Activated naive CD4-positive, alpha-beta T cell treated with anti-CD3 and anti-CD28 coated beads for 36 hours (primary cell): ENCODE measurements at regions not wholly inside any gene's neighbourhood (a gene's known extent, or its start where the extent isn't known, plus 50 kb on each side); places are given as distances from the start of the nearest gene placed in this dataset.

Experiments used
- CTCF ChIA-PET: fragments of 350-600 bp; sonication (Branson Sonifier 250); formaldehyde crosslinking; loops from one replicate; lab custom pipeline; 2021; ENCODE audit warnings: antibody characterized with exemption; lab: Charles Lee
- DNase-seq: peaks from one replicate; pipeline ENCODE4 v3.0.0-alpha.2; 2020
- H3K27ac Mint-ChIP-seq: one replicate; pipeline ENCODE4 v1.8.0; 2021; ENCODE audit warnings: mild to moderate bottlenecking, mixed read lengths
- H3K27me3 Mint-ChIP-seq: one replicate; pipeline ENCODE4 v1.8.0; 2021; ENCODE audit warnings: low read depth, mixed read lengths
- H3K36me3 Mint-ChIP-seq: one replicate; pipeline ENCODE4 v1.8.0; 2021; ENCODE audit warnings: low read depth, mixed read lengths
- H3K4me1 Mint-ChIP-seq: one replicate; pipeline ENCODE4 v1.8.0; 2021; ENCODE audit warnings: low read depth, mixed read lengths
- H3K4me3 Mint-ChIP-seq: one replicate; pipeline ENCODE4 v1.8.0; 2021; ENCODE audit warnings: mild to moderate bottlenecking, moderate library complexity, mixed read lengths
- H3K9me3 Mint-ChIP-seq: one replicate; pipeline ENCODE4 v1.8.0; 2021; ENCODE audit warnings: mixed read lengths
- intact Hi-C: fragments of 100-400 bp; cut with micrococcal nuclease; formaldehyde crosslinking; loops from one replicate; pipeline ENCODE4 v1.15.1; 2023

- Mint-ChIP-seq H3K4me1 (no peaks in the 10 kb centered on the region), H3K9me3 (peaks cover 5% of the 10 kb centered on the region), H3K4me3 (no peak overlapping the region), H3K27ac (no peak overlapping the region), H3K36me3 (no peaks in the 10 kb centered on the region), H3K27me3 (no peaks in the 10 kb centered on the region)
- no peak for DNase-seq
- intact Hi-C loops: no loop called here
- CTCF ChIA-PET: no interaction called here
Measured at GRCh38 chr4:181991369-181992108, 251.7 kb upstream of the TENM3 start.

DNA sequence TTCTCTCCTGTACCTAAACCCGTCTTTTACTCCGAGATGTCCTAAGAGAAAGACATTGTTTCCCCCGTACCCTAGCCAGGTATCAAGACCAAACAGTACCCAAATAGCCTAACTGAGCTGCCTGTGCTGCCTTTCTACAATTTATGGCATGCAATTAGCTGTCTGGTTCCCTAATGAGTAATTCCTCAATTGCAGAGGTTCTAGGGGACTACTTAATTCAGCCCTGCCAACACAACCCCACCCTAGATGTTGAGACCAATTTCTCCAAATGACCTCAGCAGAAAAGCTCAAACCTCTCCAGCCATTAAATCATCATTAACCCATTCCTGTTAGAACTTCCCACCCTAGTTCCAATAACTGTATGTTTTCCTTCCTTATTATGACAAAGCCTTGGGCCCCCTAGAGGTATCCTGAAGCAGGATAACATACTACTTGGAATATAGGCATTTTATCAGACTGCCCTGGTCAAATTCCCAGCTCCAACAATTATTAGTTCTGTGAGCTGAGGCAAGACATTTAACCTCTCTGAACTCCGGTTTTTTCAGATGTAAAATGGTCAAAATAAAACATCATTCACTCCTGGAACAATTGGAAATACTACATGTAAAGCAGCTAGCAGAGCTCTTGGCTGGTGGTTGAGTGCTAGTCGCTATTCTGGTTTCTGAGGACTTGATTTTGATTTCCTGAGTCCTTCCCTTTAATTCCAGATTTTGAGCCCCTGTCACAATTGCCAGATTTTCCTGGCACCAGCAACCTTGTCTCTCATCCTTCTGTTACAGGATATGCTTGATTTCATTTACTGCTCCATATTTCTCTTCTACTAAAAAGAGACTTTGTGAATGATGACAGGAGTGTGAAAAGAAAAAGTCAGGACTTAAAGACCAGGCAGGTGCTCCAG, 244.6 kb upstream of the TENM3 start:
- H3K4me3 Mint-ChIP-seq: no peak overlapping the region
- intact Hi-C loops: no loop called here
- no peaks in the 10 kb centered on the region for H3K27me3 Mint-ChIP-seq
- no peak for DNase-seq
- no peaks in the 10 kb centered on the region for H3K4me1 Mint-ChIP-seq
- CTCF ChIA-PET: interaction anchor here (0.9 kb wide), 1 partner anchor 17 kb away, joined by 3 read pairs; no protein-coding TSS in a partner anchor
- no peak overlapping the region for H3K27ac Mint-ChIP-seq
- H3K9me3 Mint-ChIP-seq: peaks cover 8% of the 10 kb centered on the region
- no peaks in the 10 kb centered on the region for H3K36me3 Mint-ChIP-seq

DNA sequence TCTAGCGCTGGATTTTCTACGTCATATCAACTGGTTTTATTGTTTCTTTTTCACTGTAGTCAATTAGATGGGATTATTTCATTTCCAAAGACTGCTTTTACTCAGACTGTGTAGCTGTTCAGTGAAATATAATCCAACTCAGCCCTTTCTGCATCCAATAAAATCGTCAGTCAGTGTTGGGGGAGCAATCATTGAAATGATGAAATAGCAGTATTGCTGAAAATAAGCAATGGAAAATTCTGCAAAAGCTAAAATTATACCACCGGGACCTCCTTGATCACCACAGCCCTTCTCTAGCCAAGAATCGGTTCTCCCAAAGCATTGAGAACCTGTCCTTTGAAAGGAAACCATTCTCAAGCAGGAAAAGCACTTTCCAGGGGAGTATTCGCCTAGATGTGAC, 243.1 kb upstream of the TENM3 start:
- DNase-seq: no peak
- intact Hi-C loops: no loop called here
- CTCF ChIA-PET: no interaction called here
- no peaks in the 10 kb centered on the region for H3K4me1 Mint-ChIP-seq
- H3K27me3 Mint-ChIP-seq: no peaks in the 10 kb centered on the region
- no peak overlapping the region for H3K27ac Mint-ChIP-seq
- H3K9me3 Mint-ChIP-seq: peaks cover 8% of the 10 kb centered on the region
- H3K4me3 Mint-ChIP-seq: no peak overlapping the region
- H3K36me3 Mint-ChIP-seq: no peaks in the 10 kb centered on the region

DNA sequence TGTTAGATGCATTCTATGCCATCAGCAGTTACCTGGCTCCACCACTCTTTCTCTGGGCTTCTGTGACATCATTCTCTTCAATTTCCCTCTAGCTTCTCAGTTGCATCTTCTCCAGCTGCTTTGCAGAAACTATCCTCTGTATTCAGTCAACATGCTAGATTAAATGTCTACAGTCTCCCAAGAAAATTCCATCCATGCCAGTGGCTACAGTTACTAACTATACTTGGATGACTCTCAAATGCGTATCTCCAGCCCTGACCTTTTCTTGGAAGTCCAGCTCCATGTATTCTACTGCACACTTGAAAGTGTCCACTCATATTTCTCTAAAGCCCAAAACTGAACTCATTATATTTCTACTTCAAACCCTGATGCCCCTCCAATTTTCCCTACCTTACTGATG, 232.3 kb upstream of the TENM3 start:
- Mint-ChIP-seq H3K27me3 (no peaks in the 10 kb centered on the region), H3K4me3 (no peak overlapping the region), H3K9me3 (peaks cover 10% of the 10 kb centered on the region), H3K36me3 (no peaks in the 10 kb centered on the region), H3K27ac (no peak overlapping the region), H3K4me1 (no peaks in the 10 kb centered on the region)
- intact Hi-C loops: no loop called here
- CTCF ChIA-PET: no interaction called here
- no peak for DNase-seq

- no peak for DNase-seq
- Mint-ChIP-seq H3K4me3 (no peak overlapping the region), H3K36me3 (no peaks in the 10 kb centered on the region), H3K27ac (no peak overlapping the region), H3K27me3 (no peaks in the 10 kb centered on the region), H3K4me1 (no peaks in the 10 kb centered on the region), H3K9me3 (peaks cover 4% of the 10 kb centered on the region)
- CTCF ChIA-PET: no interaction called here
- intact Hi-C loops: no loop called here
Measured at GRCh38 chr4:182014164-182014563, 229.0 kb upstream of the TENM3 start.

GRCh38 chr4:182015014-182015413, 228.2 kb upstream of the TENM3 start:
- Mint-ChIP-seq H3K27ac (no peak overlapping the region), H3K4me1 (no peaks in the 10 kb centered on the region), H3K9me3 (peaks cover 4% of the 10 kb centered on the region), H3K27me3 (no peaks in the 10 kb centered on the region), H3K36me3 (no peaks in the 10 kb centered on the region), H3K4me3 (no peak overlapping the region)
- intact Hi-C loops: no loop called here
- no peak for DNase-seq
- CTCF ChIA-PET: no interaction called here

GRCh38 chr4:182015893-182016292, 227.3 kb upstream of the TENM3 start:
- DNase-seq: no peak
- intact Hi-C loops: no loop called here
- H3K9me3 Mint-ChIP-seq: peaks cover 4% of the 10 kb centered on the region
- no peaks in the 10 kb centered on the region for H3K27me3 Mint-ChIP-seq
- CTCF ChIA-PET: no interaction called here
- H3K4me1 Mint-ChIP-seq: no peaks in the 10 kb centered on the region
- no peak overlapping the region for H3K4me3 Mint-ChIP-seq
- no peak overlapping the region for H3K27ac Mint-ChIP-seq
- H3K36me3 Mint-ChIP-seq: no peaks in the 10 kb centered on the region

DNA sequence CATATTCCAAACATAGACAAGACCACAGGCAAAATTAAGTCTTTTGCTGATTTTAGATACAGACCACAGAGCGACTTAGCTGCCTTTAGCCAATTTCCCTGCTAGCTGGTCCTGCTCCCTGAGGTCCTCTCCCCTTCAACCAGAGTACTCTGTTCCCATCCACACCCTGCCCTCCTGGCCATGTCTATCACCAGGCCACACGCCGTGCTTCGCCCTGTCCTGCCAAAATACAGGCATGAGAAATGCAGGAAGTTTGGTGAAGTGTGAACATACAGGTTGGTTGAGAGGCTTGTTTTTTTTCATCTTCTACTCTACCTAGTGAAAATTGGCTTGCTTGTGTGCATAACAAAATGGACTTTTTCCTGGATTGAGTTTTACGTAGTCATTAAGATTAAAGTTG, 226.2 kb upstream of the TENM3 start:
- DNase-seq: no peak

DNA sequence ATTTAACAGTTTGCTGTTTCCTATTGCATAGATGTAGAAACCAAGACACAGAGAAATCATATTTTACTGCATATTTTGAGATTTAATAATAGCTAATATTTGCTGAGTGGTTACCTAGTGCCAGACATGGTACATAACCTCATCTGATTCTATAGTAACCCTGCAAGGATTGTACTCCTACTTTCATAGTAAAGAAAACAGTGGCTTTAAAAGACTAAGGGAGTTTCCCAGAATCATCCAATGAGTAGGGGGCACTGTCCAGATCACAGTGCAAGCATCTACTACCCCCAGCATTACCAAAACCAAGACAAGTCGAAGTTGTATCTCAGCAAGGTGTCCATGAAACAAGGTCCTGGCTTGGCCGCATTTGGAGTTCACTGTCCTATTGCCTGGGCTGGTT, 224.5 kb upstream of the TENM3 start:
- no peaks in the 10 kb centered on the region for H3K36me3 Mint-ChIP-seq
- CTCF ChIA-PET: no interaction called here
- H3K4me1 Mint-ChIP-seq: no peaks in the 10 kb centered on the region
- DNase-seq: no peak
- no peaks in the 10 kb centered on the region for H3K27me3 Mint-ChIP-seq
- H3K9me3 Mint-ChIP-seq: peaks cover 4% of the 10 kb centered on the region
- no peak overlapping the region for H3K27ac Mint-ChIP-seq
- no peak overlapping the region for H3K4me3 Mint-ChIP-seq
- intact Hi-C loops: no loop called here

More for the DNA sequence above, 226.2 kb upstream of the TENM3 start:
- no peak overlapping the region for H3K4me3 Mint-ChIP-seq
- H3K36me3 Mint-ChIP-seq: no peaks in the 10 kb centered on the region
- H3K27me3 Mint-ChIP-seq: no peaks in the 10 kb centered on the region
- H3K9me3 Mint-ChIP-seq: peaks cover 4% of the 10 kb centered on the region
- intact Hi-C loops: no loop called here
- CTCF ChIA-PET: no interaction called here
- no peak overlapping the region for H3K27ac Mint-ChIP-seq
- H3K4me1 Mint-ChIP-seq: no peaks in the 10 kb centered on the region

GRCh38 chr4:182019148-182019652, 224.0 kb upstream of the TENM3 start:
- Mint-ChIP-seq H3K27me3 (no peaks in the 10 kb centered on the region), H3K4me1 (no peaks in the 10 kb centered on the region), H3K9me3 (peaks cover 4% of the 10 kb centered on the region), H3K4me3 (no peak overlapping the region), H3K36me3 (no peaks in the 10 kb centered on the region), H3K27ac (no peak overlapping the region)
- intact Hi-C loops: no loop called here
- no peak for DNase-seq
- CTCF ChIA-PET: no interaction called here

GRCh38 chr4:182022909-182023308, 220.3 kb upstream of the TENM3 start:
- CTCF ChIA-PET: no interaction called here
- no peaks in the 10 kb centered on the region for H3K27me3 Mint-ChIP-seq
- H3K4me3 Mint-ChIP-seq: no peak overlapping the region
- no peaks in the 10 kb centered on the region for H3K4me1 Mint-ChIP-seq
- intact Hi-C loops: no loop called here
- no peak for DNase-seq
- peaks cover 7% of the 10 kb centered on the region for H3K9me3 Mint-ChIP-seq
- peaks cover 2% of the 10 kb centered on the region for H3K36me3 Mint-ChIP-seq
- H3K27ac Mint-ChIP-seq: no peak overlapping the region

GRCh38 chr4:182023469-182023868, 219.7 kb upstream of the TENM3 start:
- Mint-ChIP-seq H3K4me1 (no peaks in the 10 kb centered on the region), H3K27ac (no peak overlapping the region), H3K4me3 (no peak overlapping the region), H3K27me3 (no peaks in the 10 kb centered on the region), H3K9me3 (peaks cover 8% of the 10 kb centered on the region), H3K36me3 (peaks cover 2% of the 10 kb centered on the region)
- intact Hi-C loops: no loop called here
- CTCF ChIA-PET: no interaction called here
- no peak for DNase-seq

- H3K4me3 Mint-ChIP-seq: no peak overlapping the region
- H3K9me3 Mint-ChIP-seq: peaks cover 3% of the 10 kb centered on the region
- H3K27me3 Mint-ChIP-seq: no peaks in the 10 kb centered on the region
- H3K4me1 Mint-ChIP-seq: no peaks in the 10 kb centered on the region
- intact Hi-C loops: no loop called here
- H3K36me3 Mint-ChIP-seq: no peaks in the 10 kb centered on the region
- no peak overlapping the region for H3K27ac Mint-ChIP-seq
- DNase-seq: no peak
- CTCF ChIA-PET: no interaction called here
Measured at GRCh38 chr4:182042945-182043344, 200.3 kb upstream of the TENM3 start.
